ENCODE measurements at regions not wholly inside any gene's neighbourhood (a gene's known extent, or its start where the extent isn't known, plus 50 kb on each side); places are given as distances from the start of the nearest gene placed in this dataset.

- TF ChIP-seq CTCF (conservative IDR thresholded peaks at IDR 0.05; ENCODE audit: low read length) = no peak
- TF ChIP-seq EZH2phosphoT487 (IDR thresholded peaks at IDR 0.05; ENCODE audit: borderline replicate concordance) = no peak
Measured at GRCh38 chr5:102139029-102139428, 157.1 kb downstream of the SLCO4C1 start.
